Cardiac muscle cell (in vitro differentiated cells and primary cell): ENCODE measurements at regions not wholly inside any gene's neighbourhood (a gene's known extent, or its start where the extent isn't known, plus 50 kb on each side); places are given as distances from the start of the nearest gene placed in this dataset.

ENCODE experiments used
- DNase-seq, 2 donors: peaks; one replicate each; pipeline versions ENCODE4 v3.0.0 to v3.0.0-alpha.2; 2010 to 2017; ENCODE audit warnings: low read depth in 1 of 2, low spot score in 1 of 2
- H3K27ac ChIP-seq: fragments of 200-600 bp; sonication (generic); 2 replicates; pipeline ENCODE4 v1.5.1; 2016
- H3K27me3 ChIP-seq: fragments of 200-600 bp; sonication (generic); 2 replicates; pipeline ENCODE4 v1.6.0; 2016; ENCODE audit warnings: control low read depth
- H3K36me3 ChIP-seq: fragments of 200-600 bp; sonication (generic); 2 replicates; pipeline ENCODE4 v1.5.1; 2016; ENCODE audit warnings: control low read depth
- H3K4me1 ChIP-seq: fragments of 200-600 bp; sonication (generic); 2 replicates; pipeline ENCODE4 v1.8.1; 2017; ENCODE audit warnings: low read depth, mild to moderate bottlenecking, mixed run types
- H3K4me3 ChIP-seq: fragments of 200-600 bp; sonication (generic); 2 replicates; pipeline ENCODE4 v1.5.1; 2016; ENCODE audit warnings: mild to moderate bottlenecking
- H3K9me3 ChIP-seq: fragments of 200-600 bp; sonication (generic); 2 replicates; pipeline ENCODE4 v1.5.1; 2017; ENCODE audit warnings: low read depth, mild to moderate bottlenecking, control low read depth
- CTCF ChIP-seq: IDR thresholded peaks from 2 replicates; pipeline ENCODE4 v1.5.1; 2012; ENCODE audit warnings: low read depth, mild to moderate bottlenecking, low read length

- DNase-seq: no peak
- Histone ChIP-seq H3K9me3 (no peaks in the 10 kb centered on the region), H3K27ac (no peak overlapping the region), H3K36me3 (no peaks in the 10 kb centered on the region), H3K4me3 (no peak overlapping the region), H3K4me1 (peaks cover 9% of the 10 kb centered on the region), H3K27me3 (no peaks in the 10 kb centered on the region)
- TF ChIP-seq CTCF: no peak
Measured at GRCh38 chr7:155225516-155225915, 72.2 kb upstream of the INSIG1 start.

GRCh38 chr7:155226261-155227003, 71.2 kb upstream of the INSIG1 start:
- Histone ChIP-seq H3K4me1 (peaks cover 9% of the 10 kb centered on the region), H3K27ac (no peak overlapping the region), H3K27me3 (no peaks in the 10 kb centered on the region), H3K4me3 (no peak overlapping the region), H3K36me3 (no peaks in the 10 kb centered on the region), H3K9me3 (no peaks in the 10 kb centered on the region)
- no peak for DNase-seq
- no peak for TF ChIP-seq CTCF

GRCh38 chr7:155227004-155227787, 70.5 kb upstream of the INSIG1 start:
- no peak for TF ChIP-seq CTCF
- no peaks in the 10 kb centered on the region for H3K36me3 ChIP-seq
- H3K27ac ChIP-seq: no peak overlapping the region
- no peak for DNase-seq
- no peaks in the 10 kb centered on the region for H3K9me3 ChIP-seq
- H3K4me1 ChIP-seq: peaks cover 9% of the 10 kb centered on the region
- no peak overlapping the region for H3K4me3 ChIP-seq
- H3K27me3 ChIP-seq: no peaks in the 10 kb centered on the region

GRCh38 chr7:155227788-155228458, 69.8 kb upstream of the INSIG1 start:
- Histone ChIP-seq H3K4me1 (peaks cover 9% of the 10 kb centered on the region), H3K27ac (no peak overlapping the region)

More at GRCh38 chr7:155227788-155228458, 69.8 kb upstream of the INSIG1 start:
- TF ChIP-seq CTCF: no peak
- Histone ChIP-seq H3K9me3 (no peaks in the 10 kb centered on the region), H3K27me3 (no peaks in the 10 kb centered on the region), H3K36me3 (no peaks in the 10 kb centered on the region), H3K4me3 (no peak overlapping the region)
- DNase-seq: no peak
